SK-N-SH (cell line): ENCODE measurements at regions not wholly inside any gene's neighbourhood (a gene's known extent, or its start where the extent isn't known, plus 50 kb on each side); places are given as distances from the start of the nearest gene placed in this dataset.

ENCODE experiments used
- CTCF ChIA-PET: fragments of 300-600, 350-600 bp; formaldehyde crosslinking; extraction: SDS; loops from one replicate; lab custom pipeline; 2021; lab: Yijun Ruan, JAX
- POLR2A ChIA-PET: fragments of 350-600 bp; sonication (Branson Sonifier 250); formaldehyde crosslinking; extraction: SDS; loops from one replicate; lab custom pipeline; 2020; ENCODE audit warnings: antibody characterized with exemption, inconsistent platforms; lab: Yijun Ruan, JAX
- DNase-seq: peaks from one replicate; pipeline ENCODE4 v3.0.0; 2012
- H2AFZ ChIP-seq: fragments of 200-600 bp; sonication (generic); 2 replicates; pipeline ENCODE4 v1.8.1; 2016; ENCODE audit warnings: antibody characterized with exemption, mild to moderate bottlenecking, low read depth
- H3F3A ChIP-seq: fragments of 200-600 bp; sonication (generic); replicated peaks from 2 replicates; pipeline ENCODE3; 2016; ENCODE audit warnings: antibody characterized with exemption, mild to moderate bottlenecking; ENCODE audit not compliant: insufficient read depth
- H3K27ac ChIP-seq, 2 experiments: fragments of 200-500 bp in 1 of 2; fragments of 200-600 bp in 1 of 2; sonication (Bioruptor generic) in 1 of 2; sonication (generic), shearing (Covaris generic) in 1 of 2; 2 replicates each; pipeline versions ENCODE4 v1.5.1 to v1.6.1; 2014 to 2016; ENCODE audit warnings: low read depth in 2 of 2, inconsistent platforms in 1 of 2, low read length in 1 of 2, mild to moderate bottlenecking in 1 of 2, mixed read lengths in 1 of 2
- H3K27me3 ChIP-seq: fragments of 200-600 bp; sonication (generic), shearing (Covaris generic); 2 replicates; pipeline ENCODE4 v1.6.1; 2016; ENCODE audit warnings: mixed run types; ENCODE audit not compliant: insufficient read depth
- H3K36me3 ChIP-seq, 2 experiments: fragments of 200-500 bp in 1 of 2; fragments of 200-600 bp in 1 of 2; sonication (Bioruptor generic) in 1 of 2; sonication (generic) in 1 of 2; replicated peaks in 1 of 2; 2 replicates each; pipeline versions ENCODE3 to v1.5.1; 2014 to 2016; ENCODE audit warnings: low read length in 1 of 2, mild to moderate bottlenecking in 1 of 2; ENCODE audit not compliant: insufficient read depth in 2 of 2, control insufficient read depth in 1 of 2
- H3K4me1 ChIP-seq, 2 experiments: fragments of 200-500 bp in 1 of 2; fragments of 200-600 bp in 1 of 2; sonication (Bioruptor generic) in 1 of 2; sonication (generic), shearing (Covaris generic) in 1 of 2; 2 replicates each; pipeline versions ENCODE4 v1.5.1 to v1.6.1; 2014 to 2016; ENCODE audit warnings: low read depth in 1 of 2, low read length in 1 of 2, mixed run types in 1 of 2; ENCODE audit not compliant: insufficient read depth in 2 of 2, control insufficient read depth in 1 of 2
- H3K4me2 ChIP-seq: fragments of 200-600 bp; sonication (generic), shearing (Covaris generic); 2 replicates; pipeline ENCODE4 v1.6.1; 2017; ENCODE audit warnings: mixed run types
- H3K4me3 ChIP-seq, 2 experiments: fragments of 200-500 bp in 1 of 2; fragments of 200-600 bp in 1 of 2; sonication (Bioruptor generic) in 1 of 2; sonication (generic), shearing (Covaris generic) in 1 of 2; 2 replicates each; pipeline versions ENCODE4 v1.5.1 to v1.8.1; 2014 to 2016; ENCODE audit warnings: low read depth in 2 of 2, inconsistent platforms in 1 of 2, low read length in 1 of 2, mild to moderate bottlenecking in 1 of 2, mixed read lengths in 1 of 2, moderate library complexity in 1 of 2
- H3K79me2 ChIP-seq: fragments of 200-600 bp; sonication (generic); 2 replicates; pipeline ENCODE4 v1.8.1; 2017; ENCODE audit warnings: mild to moderate bottlenecking; ENCODE audit not compliant: insufficient read depth
- H3K9ac ChIP-seq: fragments of 200-600 bp; sonication (generic); 2 replicates; pipeline ENCODE4 v1.6.1; 2017; ENCODE audit warnings: mixed run types
- H3K9me2 ChIP-seq: fragments of 200-600 bp; sonication (generic); 2 replicates; pipeline ENCODE4 v1.6.1; 2017; ENCODE audit warnings: mixed run types
- H3K9me3 ChIP-seq: fragments of 200-600 bp; sonication (generic); 2 replicates; pipeline ENCODE4 v1.6.1; 2017; ENCODE audit warnings: mixed run types, mild to moderate bottlenecking, moderate library complexity
- H4K20me1 ChIP-seq: fragments of 200-600 bp; sonication (generic); 2 replicates; pipeline ENCODE4 v1.6.1; 2017; ENCODE audit warnings: mild to moderate bottlenecking, mixed run types; ENCODE audit not compliant: insufficient read depth
- CHD2 ChIP-seq: fragments of 150-350 bp; IDR thresholded peaks from 2 replicates; pipeline ENCODE4 v1.6.1; 2018; ENCODE audit warnings: low read length; ENCODE audit not compliant: partially characterized antibody
- EP300 ChIP-seq, 2 experiments: IDR thresholded peaks; 2 replicates each; pipeline versions ENCODE4 v1.4.0 to v1.6.1; 2012; ENCODE audit warnings: borderline replicate concordance in 1 of 2, low read depth in 1 of 2, low read length in 1 of 2
- EZH2phosphoT487 ChIP-seq: fragments of 200-600 bp; sonication (generic); IDR thresholded peaks from 2 replicates; pipeline ENCODE4 v1.6.1; 2017; ENCODE audit warnings: low read depth, mixed run types, mild to moderate bottlenecking, antibody characterized with exemption, moderate library complexity, borderline replicate concordance
- FOSL2 ChIP-seq: IDR thresholded peaks from 2 replicates; pipeline ENCODE4 v1.4.0; 2012; ENCODE audit warnings: low read depth, mild to moderate bottlenecking, moderate library complexity, borderline replicate concordance
- FOXM1 ChIP-seq: IDR thresholded peaks from 2 replicates; pipeline ENCODE4 v1.4.0; 2012; ENCODE audit warnings: low read depth, mild to moderate bottlenecking
- JUND ChIP-seq: IDR thresholded peaks from 2 replicates; pipeline ENCODE4 v1.4.0; 2012
- NFIC ChIP-seq: IDR thresholded peaks from 2 replicates; pipeline ENCODE4 v1.4.0; 2012; ENCODE audit warnings: borderline replicate concordance
- POLR2AphosphoS5 ChIP-seq: IDR thresholded peaks from 2 replicates; pipeline ENCODE4 v1.6.1; 2012; ENCODE audit warnings: low read depth, low read length
- RCOR1 ChIP-seq: fragments of 150-350 bp; IDR thresholded peaks from 2 replicates; pipeline ENCODE4 v1.6.1; 2017; ENCODE audit warnings: antibody characterized with exemption, low read length
- RFX5 ChIP-seq: IDR thresholded peaks from 2 replicates; pipeline ENCODE4 v1.6.1; 2012; ENCODE audit warnings: mild to moderate bottlenecking, improper control_type of control experiment, low read length
- RXRA ChIP-seq: IDR thresholded peaks from 2 replicates; pipeline ENCODE4 v1.4.0; 2012; ENCODE audit warnings: low read depth, mild to moderate bottlenecking, borderline replicate concordance
- TAF1 ChIP-seq: IDR thresholded peaks from 2 replicates; pipeline ENCODE4 v1.6.1; 2012; ENCODE audit warnings: low read depth, mild to moderate bottlenecking, low read length, moderate library complexity, borderline replicate concordance
- TEAD4 ChIP-seq: IDR thresholded peaks from 2 replicates; pipeline ENCODE4 v1.4.0; 2012; ENCODE audit warnings: mild to moderate bottlenecking, borderline replicate concordance; ENCODE audit not compliant: insufficient read depth
- WGBS: methylation state at CpG from one replicate; pipeline ENCODE4 v1.1.6; 2017; ENCODE audit warnings: low lambda C conversion rate; 5-methylcytosine and 5-hydroxymethylcytosine counted together
- TF ChIP-seq, protein P1 (sequence below): fragments of 200-600 bp; sonication (generic); IDR thresholded peaks from 2 replicates; pipeline ENCODE4 v1.6.1; 2017; ENCODE audit warnings: antibody characterized with exemption, mild to moderate bottlenecking, moderate library complexity
- TF ChIP-seq, protein P2 (sequence below): IDR thresholded peaks from 2 replicates; pipeline ENCODE4 v1.6.1; 2012; ENCODE audit warnings: mild to moderate bottlenecking, low read depth, low read length, moderate library complexity

DNA sequence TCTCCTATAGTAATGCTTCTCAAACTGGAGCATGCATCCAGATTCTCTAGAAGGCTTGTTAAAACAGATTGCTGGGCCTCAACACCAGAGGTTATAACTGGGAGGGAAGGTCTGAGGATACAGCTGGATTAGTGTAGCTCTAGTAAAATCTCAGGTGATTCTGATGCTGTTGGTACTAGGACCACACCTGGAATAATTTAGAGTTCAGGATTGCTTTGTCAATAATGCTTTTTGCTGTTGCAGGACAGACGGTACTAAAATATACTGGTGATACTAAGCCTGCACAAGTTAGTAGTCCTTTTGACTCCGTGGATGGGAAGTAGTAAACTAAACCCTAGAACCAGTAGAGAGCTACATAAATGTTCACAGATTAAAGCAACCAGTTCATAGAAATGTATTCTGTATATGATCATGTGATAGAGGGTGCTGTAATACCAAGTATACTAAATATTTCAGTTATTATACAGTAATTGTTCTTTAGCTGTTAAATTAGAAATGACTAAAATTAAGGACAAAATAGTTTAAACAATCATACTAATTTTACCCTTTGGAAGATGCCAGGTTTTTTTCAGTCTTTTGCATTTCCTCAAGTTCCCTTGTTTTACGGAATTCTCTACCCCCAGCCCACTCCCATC lies 258.2 kb upstream of the STARD13 start:
- Histone ChIP-seq H3K4me2 (peak overlapping the region; percentile 72), H3K9me2 (no peaks in the 10 kb centered on the region), H3K4me1 (peaks cover 19 to 25% of the 10 kb centered on the region in 2 experiments; a peak in 3 of 4 replicates), H2AFZ (peak overlapping the region; percentile 90), H4K20me1 (no peaks in the 10 kb centered on the region), H3K27me3 (no peaks in the 10 kb centered on the region), H3K79me2 (no peaks in the 10 kb centered on the region), H3K9ac (peak overlapping the region; percentile 87), H3K4me3 (peak overlapping the region; percentile 53 to 66), H3K9me3 (no peaks in the 10 kb centered on the region), H3F3A (peaks cover 31% of the 10 kb centered on the region), H3K36me3 (no peaks in the 10 kb centered on the region), H3K27ac (peak overlapping the region; percentile 100)
- no peak for DNase-seq
- POLR2A ChIA-PET = interaction anchor here (1.1 kb wide), 1 partner anchor 958 kb away, joined by 6 read pairs; the partner anchor contains the start of gene PDS5B
- WGBS = 85% methylated on average over 3 of the region's 3 CpGs
- CTCF ChIA-PET = interaction anchor here (0.6 to 3.0 kb wide), 20 partner anchors 23 to 1620 kb away, joined by 3 to 28 read pairs (median 4); partner anchors contain the start of genes PDS5B and STARD13
- TF ChIP-seq CHD2 = no peak
- TF ChIP-seq EZH2phosphoT487 = no peak
- no peak for TF ChIP-seq TEAD4
- no peak for TF ChIP-seq RFX5
- TF ChIP-seq TAF1 = no peak
- TF ChIP-seq, protein P1, sequence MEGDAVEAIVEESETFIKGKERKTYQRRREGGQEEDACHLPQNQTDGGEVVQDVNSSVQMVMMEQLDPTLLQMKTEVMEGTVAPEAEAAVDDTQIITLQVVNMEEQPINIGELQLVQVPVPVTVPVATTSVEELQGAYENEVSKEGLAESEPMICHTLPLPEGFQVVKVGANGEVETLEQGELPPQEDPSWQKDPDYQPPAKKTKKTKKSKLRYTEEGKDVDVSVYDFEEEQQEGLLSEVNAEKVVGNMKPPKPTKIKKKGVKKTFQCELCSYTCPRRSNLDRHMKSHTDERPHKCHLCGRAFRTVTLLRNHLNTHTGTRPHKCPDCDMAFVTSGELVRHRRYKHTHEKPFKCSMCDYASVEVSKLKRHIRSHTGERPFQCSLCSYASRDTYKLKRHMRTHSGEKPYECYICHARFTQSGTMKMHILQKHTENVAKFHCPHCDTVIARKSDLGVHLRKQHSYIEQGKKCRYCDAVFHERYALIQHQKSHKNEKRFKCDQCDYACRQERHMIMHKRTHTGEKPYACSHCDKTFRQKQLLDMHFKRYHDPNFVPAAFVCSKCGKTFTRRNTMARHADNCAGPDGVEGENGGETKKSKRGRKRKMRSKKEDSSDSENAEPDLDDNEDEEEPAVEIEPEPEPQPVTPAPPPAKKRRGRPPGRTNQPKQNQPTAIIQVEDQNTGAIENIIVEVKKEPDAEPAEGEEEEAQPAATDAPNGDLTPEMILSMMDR = no peak; the same call in 1 of the 2 replicates
- TF ChIP-seq POLR2AphosphoS5 = no peak
- TF ChIP-seq JUND = no peak
- no peak for TF ChIP-seq NFIC
- TF ChIP-seq RCOR1 = no peak
- TF ChIP-seq RXRA = no peak
- TF ChIP-seq, protein P2, sequence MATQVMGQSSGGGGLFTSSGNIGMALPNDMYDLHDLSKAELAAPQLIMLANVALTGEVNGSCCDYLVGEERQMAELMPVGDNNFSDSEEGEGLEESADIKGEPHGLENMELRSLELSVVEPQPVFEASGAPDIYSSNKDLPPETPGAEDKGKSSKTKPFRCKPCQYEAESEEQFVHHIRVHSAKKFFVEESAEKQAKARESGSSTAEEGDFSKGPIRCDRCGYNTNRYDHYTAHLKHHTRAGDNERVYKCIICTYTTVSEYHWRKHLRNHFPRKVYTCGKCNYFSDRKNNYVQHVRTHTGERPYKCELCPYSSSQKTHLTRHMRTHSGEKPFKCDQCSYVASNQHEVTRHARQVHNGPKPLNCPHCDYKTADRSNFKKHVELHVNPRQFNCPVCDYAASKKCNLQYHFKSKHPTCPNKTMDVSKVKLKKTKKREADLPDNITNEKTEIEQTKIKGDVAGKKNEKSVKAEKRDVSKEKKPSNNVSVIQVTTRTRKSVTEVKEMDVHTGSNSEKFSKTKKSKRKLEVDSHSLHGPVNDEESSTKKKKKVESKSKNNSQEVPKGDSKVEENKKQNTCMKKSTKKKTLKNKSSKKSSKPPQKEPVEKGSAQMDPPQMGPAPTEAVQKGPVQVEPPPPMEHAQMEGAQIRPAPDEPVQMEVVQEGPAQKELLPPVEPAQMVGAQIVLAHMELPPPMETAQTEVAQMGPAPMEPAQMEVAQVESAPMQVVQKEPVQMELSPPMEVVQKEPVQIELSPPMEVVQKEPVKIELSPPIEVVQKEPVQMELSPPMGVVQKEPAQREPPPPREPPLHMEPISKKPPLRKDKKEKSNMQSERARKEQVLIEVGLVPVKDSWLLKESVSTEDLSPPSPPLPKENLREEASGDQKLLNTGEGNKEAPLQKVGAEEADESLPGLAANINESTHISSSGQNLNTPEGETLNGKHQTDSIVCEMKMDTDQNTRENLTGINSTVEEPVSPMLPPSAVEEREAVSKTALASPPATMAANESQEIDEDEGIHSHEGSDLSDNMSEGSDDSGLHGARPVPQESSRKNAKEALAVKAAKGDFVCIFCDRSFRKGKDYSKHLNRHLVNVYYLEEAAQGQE = no peak
- no peak for TF ChIP-seq FOXM1
- TF ChIP-seq EP300 (IDR thresholded peaks at IDR 0.05; ENCODE audit: borderline replicate concordance in 1 of 2, low read depth in 1 of 2, low read length in 1 of 2) = no peak
- TF ChIP-seq FOSL2 = no peak
